Uterus (tissue), 2 donors: ENCODE measurements at regions not wholly inside any gene's neighbourhood (a gene's known extent, or its start where the extent isn't known, plus 50 kb on each side); places are given as distances from the start of the nearest gene placed in this dataset.

Source experiments
- CTCF ChIP-seq, 4 experiments: fragments of 200-600 bp in 2 of 4; fragments of 450-650 bp in 2 of 4; sonication (generic) in 2 of 4; IDR thresholded peaks; one replicate each; pipeline ENCODE4 v1.5.1; 2016 to 2019; ENCODE audit warnings: antibody characterized with exemption in 4 of 4, mild to moderate bottlenecking in 2 of 4, moderate library complexity in 1 of 4
- POLR2A ChIP-seq, 2 donors: fragments of 450-650 bp; IDR thresholded peaks; one replicate each; pipeline ENCODE4 v1.6.1; 2016; ENCODE audit warnings: antibody characterized with exemption in 2 of 2, mild to moderate bottlenecking in 1 of 2, moderate library complexity in 1 of 2

GRCh38 chr2:133846476-133846875, 278.2 kb upstream of the NCKAP5 start:
- TF ChIP-seq CTCF (IDR thresholded peaks at IDR 0.05) (no peak), POLR2A (IDR thresholded peaks at IDR 0.05) (no peak)
